Adrenal gland (tissue), 5 donors: ENCODE measurements at regions not wholly inside any gene's neighbourhood (a gene's known extent, or its start where the extent isn't known, plus 50 kb on each side); places are given as distances from the start of the nearest gene placed in this dataset.

Experiments used
- CTCF ChIP-seq, 6 experiments: fragments of 450-650 bp in 4 of 6; fragments of 200-600 bp in 2 of 6; sonication (generic) in 1 of 6; IDR thresholded peaks; 1 replicate in 5 of 6; 2 replicates in 1 of 6; pipeline versions ENCODE4 v1.5.1 to v1.8.0; 2016 to 2021; ENCODE audit warnings: antibody characterized with exemption in 6 of 6, mild to moderate bottlenecking in 2 of 6, moderate library complexity in 1 of 6
- POLR2A ChIP-seq, 2 donors: fragments of 450-650 bp; IDR thresholded peaks; one replicate each; pipeline ENCODE4 v1.6.1; 2017; ENCODE audit warnings: antibody characterized with exemption in 2 of 2, mild to moderate bottlenecking in 2 of 2, moderate library complexity in 1 of 2
- donor health status: DM: no; HTN: no; CAD: no.

- no peak for TF ChIP-seq POLR2A (IDR thresholded peaks at IDR 0.05)
- no peak for TF ChIP-seq CTCF (IDR thresholded peaks at IDR 0.05)
Measured at GRCh38 chr20:11376420-11376819, 541.3 kb upstream of the BTBD3 start.
